IMR-90 (cell line): ENCODE measurements at regions not wholly inside any gene's neighbourhood (a gene's known extent, or its start where the extent isn't known, plus 50 kb on each side); places are given as distances from the start of the nearest gene placed in this dataset.

Source experiments
- FOS ChIP-seq: fragments of 150-350 bp; IDR thresholded peaks from 2 replicates; pipeline ENCODE4 v1.6.1; 2016; ENCODE audit warnings: low read depth, low read length
- MAFK ChIP-seq: IDR thresholded peaks from 2 replicates; pipeline ENCODE4 v1.6.1; 2012; ENCODE audit warnings: low read depth, low read length, improper control_type of control experiment
- MAZ ChIP-seq: IDR thresholded peaks from 2 replicates; pipeline ENCODE4 v1.6.1; 2012; ENCODE audit warnings: low read depth, mild to moderate bottlenecking, low read length, improper control_type of control experiment, moderate library complexity, borderline replicate concordance
- POLR2A ChIP-seq: IDR thresholded peaks from 2 replicates; pipeline ENCODE4 v1.6.1; 2012; ENCODE audit warnings: mild to moderate bottlenecking, low read depth, low read length
- RAD21 ChIP-seq: IDR thresholded peaks from 2 replicates; pipeline ENCODE4 v1.6.1; 2012; ENCODE audit warnings: low read length, improper control_type of control experiment
- SMC3 ChIP-seq: fragments of 150-350 bp; IDR thresholded peaks from 2 replicates; pipeline ENCODE4 v1.6.1; 2016; ENCODE audit warnings: low read depth, mild to moderate bottlenecking, antibody characterized with exemption, low read length, moderate library complexity
- TF ChIP-seq, protein P1 (sequence below): conservative IDR thresholded peaks from 2 replicates; pipeline ENCODE4 v1.5.1; 2012; ENCODE audit warnings: mild to moderate bottlenecking, low read depth, low read length, improper control_type of control experiment

DNA sequence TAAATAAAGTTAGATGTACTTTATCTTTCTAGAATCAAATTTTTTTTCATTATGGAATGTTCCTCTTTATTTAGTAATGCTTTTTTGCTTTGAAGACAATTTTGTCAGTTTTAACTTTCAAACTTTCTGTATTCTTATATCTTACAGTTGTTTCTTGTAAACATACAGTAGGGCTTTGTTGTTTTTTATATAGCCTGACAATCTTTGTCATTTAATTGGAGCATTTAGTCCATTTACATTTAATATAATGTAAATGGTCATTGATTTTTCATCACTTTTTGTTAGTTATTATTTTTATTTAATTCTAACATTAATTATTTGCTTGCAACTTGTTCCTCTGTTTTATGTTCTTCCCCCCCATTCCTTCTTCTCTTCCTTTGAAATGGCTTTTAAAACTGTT is 55.4 kb upstream of the RNU6-1 start:
- no peak for TF ChIP-seq RAD21
- TF ChIP-seq, protein P1, sequence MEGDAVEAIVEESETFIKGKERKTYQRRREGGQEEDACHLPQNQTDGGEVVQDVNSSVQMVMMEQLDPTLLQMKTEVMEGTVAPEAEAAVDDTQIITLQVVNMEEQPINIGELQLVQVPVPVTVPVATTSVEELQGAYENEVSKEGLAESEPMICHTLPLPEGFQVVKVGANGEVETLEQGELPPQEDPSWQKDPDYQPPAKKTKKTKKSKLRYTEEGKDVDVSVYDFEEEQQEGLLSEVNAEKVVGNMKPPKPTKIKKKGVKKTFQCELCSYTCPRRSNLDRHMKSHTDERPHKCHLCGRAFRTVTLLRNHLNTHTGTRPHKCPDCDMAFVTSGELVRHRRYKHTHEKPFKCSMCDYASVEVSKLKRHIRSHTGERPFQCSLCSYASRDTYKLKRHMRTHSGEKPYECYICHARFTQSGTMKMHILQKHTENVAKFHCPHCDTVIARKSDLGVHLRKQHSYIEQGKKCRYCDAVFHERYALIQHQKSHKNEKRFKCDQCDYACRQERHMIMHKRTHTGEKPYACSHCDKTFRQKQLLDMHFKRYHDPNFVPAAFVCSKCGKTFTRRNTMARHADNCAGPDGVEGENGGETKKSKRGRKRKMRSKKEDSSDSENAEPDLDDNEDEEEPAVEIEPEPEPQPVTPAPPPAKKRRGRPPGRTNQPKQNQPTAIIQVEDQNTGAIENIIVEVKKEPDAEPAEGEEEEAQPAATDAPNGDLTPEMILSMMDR, result no peak
- no peak for TF ChIP-seq POLR2A
- TF ChIP-seq FOS, result no peak
- TF ChIP-seq SMC3, result no peak
- TF ChIP-seq MAFK, result no peak
- TF ChIP-seq MAZ, result no peak
